ENCODE measurements at regions not wholly inside any gene's neighbourhood (a gene's known extent, or its start where the extent isn't known, plus 50 kb on each side); places are given as distances from the start of the nearest gene placed in this dataset.

DNA sequence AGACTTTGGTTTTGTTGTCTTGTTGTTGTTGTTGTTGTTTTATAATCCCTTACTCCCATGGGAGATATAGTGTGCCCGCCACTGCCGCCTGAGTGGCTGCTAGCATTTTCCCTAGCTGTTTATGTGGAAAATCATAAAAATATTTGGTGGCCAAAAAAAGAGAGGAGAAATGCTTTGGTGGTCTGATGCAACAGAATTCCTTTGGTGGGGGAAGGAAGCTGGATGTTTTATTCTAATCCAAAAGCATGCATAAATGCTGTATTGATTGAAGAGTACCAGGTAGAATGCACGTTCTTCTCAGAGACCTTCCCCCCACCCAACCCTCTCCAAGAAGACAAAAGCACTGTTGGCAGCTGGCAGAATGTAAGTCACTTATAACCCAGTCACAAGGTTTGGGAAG, 93.2 kb downstream of the C17orf67 start:
- no peak for DNase-seq
